CD4-positive, alpha-beta T cell treated with Interleukin-15 for 1 hour (primary cell): ENCODE measurements at regions not wholly inside any gene's neighbourhood (a gene's known extent, or its start where the extent isn't known, plus 50 kb on each side); places are given as distances from the start of the nearest gene placed in this dataset.
"Not testable (repeated sequence)": the region's sequence is repeated elsewhere in the genome, so short reads cannot be mapped to it uniquely, and the experiment has no call there.

Source experiments
- DNase-seq: peaks from one replicate; pipeline ENCODE4 v3.0.0-alpha.2; 2020

DNA sequence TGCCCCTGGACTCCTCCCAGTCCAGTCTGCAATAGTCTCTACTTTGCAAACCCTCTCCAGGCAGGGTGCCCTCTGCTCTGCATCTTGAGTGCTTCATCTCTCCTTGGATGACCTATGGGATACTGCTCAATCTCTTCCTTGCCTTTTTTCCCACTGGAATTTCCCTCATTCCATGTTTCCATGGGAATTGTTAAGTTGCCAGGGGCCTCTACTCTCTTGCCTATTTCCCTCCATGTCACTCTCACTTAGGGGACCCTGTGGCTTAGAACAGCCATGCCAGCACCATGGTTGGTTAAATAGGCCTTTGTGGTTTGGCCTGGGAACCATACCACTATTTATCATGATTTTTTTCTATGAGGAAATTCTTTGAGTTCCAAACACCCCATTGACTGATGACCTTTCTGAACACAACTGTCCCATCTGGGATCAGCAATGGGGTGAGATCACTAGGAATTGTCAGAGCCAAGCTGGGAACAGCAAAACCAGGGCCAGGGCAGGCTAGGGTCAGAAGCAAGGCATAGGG is 91.4 kb upstream of the RBMS1 start:
- DNase-seq = no peak

DNA sequence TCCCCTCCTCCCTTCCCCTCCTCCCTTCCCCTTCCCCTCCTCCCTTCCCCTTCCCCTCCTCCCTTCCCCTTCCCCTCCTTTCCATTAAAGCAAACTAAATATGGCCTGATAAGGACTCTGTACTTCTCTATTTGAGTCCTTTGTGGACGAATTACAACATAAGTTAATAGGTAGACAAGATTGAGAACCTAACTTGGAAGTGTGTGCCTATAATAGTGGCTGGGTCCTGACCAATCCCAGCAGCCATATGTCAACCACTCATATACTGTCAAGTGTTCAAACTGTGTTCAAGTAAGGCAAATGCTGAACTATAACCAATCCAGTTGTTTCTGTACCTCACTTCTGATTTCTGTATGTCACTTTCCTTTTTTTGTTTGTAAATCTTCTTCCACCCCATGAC is 97.1 kb upstream of the RBMS1 start:
- DNase-seq = no peak

DNA sequence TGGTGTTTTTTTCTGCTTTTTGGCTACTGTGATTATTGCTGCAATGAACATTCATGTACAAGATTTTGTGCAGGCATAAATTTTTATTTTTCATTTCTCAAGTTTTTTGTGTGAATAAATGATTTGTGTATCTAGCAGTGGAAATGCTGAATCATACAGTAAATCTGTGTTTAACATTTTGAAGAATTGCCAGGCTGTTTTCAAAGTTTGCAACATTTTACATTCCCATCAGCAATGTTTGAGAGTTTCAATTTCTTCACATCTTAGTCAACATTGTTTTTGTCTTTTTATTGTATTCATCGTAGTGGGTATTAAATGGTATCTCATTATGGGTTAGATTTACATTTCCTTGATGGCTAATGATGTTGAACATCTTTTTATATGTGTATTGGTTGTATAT is 98.8 kb upstream of the RBMS1 start:
- no peak for DNase-seq

DNA sequence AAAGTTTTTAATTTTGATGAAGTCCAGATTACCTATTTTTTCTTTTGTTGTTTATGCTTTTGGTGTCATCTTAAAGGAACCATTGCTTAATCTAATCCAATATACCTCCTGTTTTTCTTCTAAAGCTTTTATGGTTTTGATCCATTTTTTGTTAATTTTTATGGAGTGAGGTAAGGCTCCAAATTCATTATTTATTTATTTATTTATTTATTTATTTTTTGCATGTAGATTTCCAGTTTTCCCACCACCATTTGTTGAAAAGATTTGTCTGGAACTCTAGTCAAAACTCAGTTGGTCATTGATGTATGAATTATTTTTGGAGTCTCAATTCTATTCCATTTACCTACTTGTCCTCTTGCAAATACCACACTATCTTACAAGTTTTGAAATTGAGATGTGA is 99.4 kb upstream of the RBMS1 start:
- DNase-seq = no peak

DNA sequence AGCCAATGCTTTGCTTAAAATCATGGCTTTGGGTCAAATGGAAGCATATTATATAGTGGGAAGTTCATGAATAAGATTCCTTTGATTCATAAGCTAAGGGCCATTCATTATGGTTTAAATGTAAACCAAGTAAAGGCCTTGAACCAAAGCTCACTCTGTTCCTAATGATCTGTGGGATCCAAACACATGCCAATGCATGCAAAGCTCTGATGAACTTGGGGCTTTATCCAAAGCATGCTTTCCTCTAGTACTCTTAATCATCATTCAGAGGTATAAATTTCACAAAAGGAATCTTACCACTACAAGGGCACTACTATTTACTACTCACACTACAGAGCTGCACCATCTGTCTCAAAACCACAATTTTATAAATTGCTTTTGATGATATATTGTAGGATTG is 102.8 kb upstream of the RBMS1 start:
- no peak for DNase-seq

DNA sequence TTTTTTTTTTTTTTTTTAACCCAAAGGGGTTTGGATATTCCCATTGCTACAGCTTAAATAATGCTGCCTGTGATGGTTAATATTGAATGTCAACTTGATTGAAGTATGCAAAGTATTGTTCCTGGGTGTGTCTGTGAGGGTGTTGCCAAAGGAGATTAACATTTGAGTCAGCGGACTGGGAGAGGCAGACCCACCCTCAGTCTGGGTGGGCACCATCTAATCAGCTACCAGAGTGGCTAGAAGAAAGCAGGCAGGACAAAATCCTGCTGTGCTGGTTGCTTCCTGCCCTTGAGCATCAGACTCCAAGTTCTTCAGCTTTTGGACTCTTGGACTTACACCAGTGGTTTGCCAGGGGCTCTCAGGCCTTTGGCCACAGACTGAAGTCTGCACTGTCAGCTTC is 106.8 kb upstream of the RBMS1 start:
- not testable (repeated sequence) for DNase-seq

DNA sequence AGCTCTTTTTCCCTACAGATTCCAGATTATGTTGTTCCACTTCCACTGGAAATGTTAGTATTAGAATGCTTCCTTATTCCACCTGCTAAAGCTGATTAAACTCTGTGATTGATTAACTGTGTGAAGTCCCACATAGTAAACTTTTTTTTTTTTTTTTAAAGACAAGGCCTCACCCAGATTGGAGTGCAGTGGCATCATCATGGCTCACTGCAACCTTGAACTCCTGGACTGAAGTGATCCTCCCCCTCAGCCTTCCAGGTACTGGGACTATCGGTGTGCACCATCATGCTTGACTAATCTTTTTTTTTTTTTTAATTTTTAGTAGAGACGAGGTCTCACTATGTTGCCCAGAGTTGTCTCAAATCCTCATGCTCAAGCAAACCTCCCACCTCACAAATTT is 108.5 kb upstream of the RBMS1 start:
- DNase-seq = no peak

DNA sequence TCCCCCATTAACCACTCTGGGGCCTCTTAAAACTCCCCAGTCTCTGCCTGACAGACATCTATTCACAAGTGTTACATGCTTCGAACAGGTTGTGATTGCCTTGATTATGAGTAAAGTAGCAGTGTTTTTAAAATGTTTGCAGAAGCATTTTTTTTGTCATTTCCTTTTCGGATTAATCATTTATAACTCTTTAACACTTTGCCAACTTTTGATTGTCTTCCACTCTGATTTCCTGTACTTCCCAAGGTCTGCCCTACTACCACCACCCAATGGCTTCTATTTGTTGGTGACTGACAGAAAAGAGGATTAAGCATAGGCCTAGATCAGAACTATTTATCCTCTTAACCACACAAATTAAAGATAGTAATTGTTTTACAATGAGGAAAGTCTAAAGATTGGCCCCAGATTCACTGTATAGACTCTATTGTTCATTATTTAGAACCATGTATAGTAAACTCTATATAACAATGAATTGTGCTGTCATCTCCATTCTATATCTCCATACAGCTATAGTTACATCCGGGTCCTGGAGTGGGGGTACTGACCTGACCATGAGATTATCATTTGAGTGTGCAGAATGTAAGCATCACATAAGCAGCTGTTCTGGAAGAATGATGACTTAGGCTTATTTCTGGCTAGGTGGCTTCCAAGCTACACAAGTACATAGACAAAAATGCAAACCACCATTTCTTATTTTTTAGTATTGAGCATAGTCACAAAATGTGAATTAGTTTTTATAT is 110.3 kb upstream of the RBMS1 start:
- no peak for DNase-seq

DNA sequence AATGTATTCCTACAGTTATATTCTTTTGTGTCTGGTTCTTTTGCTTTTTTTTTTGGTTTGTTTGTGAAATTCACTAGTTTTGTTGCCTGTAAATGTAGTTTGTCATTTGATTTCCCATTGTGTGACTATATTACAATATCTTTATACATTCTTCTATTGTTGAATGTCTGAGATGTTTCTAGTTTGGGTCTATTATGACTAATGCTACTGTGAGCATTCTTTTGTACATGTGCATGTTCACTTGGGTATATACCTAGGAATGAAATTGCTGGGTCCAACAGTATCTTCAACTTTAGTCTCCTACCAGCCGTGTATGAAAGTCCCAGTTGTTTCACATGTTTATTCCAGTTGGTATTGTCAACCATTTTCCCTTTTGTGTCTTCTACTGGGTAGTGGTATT is 112.7 kb upstream of the RBMS1 start:
- no peak for DNase-seq

DNA sequence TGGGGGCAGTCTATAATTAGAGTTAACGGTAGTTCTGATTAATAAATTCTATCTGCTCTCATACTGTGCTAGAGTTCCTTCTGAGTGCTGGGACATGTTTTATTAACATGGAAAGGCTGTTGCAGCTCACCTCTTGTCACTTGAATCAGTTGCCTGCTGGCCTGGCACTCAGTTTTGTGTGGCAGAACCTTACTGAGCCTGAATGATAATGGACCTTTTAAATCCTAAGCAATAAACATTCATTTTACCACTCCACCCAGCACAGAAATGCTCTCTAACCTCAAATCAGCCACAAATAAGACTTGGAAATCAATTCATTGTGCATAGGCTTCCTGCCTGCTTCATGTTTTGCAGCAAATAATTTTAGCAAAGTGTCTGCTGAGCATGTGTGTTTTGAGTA is 115.0 kb upstream of the RBMS1 start:
- no peak for DNase-seq

DNA sequence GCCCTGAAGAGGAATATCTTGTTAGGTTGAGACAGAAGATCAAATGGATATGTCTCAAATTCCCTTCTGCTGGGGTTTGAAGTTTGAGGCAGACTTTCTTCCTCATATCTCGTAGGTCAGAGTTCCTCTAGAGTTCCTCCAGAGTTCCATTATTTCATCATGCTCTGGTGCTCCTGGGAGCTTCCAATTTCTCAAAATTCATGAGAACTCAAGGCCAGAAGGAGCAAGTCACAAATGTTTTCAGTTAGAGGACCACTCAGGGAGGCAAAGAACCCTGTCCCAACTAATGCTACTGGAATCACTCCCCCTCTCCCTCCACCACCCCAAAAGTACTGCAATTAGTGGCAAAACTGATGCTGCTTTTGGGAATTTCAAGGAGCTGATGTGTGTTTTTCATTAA is 115.7 kb upstream of the RBMS1 start:
- no peak for DNase-seq

DNA sequence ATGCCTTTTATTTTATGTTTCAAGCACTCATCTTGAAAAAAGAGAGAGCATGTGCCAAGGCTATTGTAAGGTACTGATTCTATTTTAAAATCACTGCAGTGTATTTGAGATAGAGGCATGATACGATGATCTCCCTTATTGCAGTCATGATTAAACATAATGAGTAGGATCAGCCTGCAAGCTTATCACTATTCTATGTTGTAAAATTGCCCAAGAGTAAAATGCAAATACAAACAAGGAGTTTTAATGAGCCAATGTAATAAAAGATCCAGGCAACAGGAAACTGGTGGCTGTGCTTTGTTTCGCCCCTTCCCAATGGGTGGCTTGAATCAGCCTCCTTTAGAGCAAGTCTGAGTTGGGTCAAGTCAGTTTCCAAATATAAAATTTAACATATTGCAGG is 116.4 kb upstream of the RBMS1 start:
- DNase-seq = no peak

DNA sequence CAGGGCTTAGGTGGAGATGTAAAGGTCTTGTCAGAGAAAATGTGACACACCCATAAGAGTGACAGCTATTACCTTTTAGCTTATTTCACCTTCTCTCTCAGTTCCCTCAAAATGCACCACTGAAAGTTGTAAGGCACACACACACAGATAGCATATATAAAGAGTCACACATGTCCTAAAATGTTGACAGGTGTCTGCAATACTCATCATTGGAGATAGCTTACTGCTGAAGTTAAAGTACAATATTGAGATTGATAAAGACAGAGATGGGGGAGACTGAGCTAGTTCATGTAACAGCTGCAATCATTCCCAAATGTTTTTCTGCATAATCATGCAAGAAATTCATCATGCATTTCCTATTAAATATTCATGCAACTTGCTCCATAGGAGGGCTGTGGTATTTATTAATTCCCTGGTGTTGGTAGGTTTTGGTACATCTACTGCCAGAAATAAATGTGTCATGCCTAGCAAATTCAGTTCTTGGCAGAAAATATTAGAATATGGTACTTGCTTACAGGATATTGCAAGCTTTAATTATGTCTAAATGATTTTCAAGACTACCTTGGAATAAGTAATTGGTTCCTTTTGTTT is 118.8 kb upstream of the RBMS1 start:
- no peak for DNase-seq

DNA sequence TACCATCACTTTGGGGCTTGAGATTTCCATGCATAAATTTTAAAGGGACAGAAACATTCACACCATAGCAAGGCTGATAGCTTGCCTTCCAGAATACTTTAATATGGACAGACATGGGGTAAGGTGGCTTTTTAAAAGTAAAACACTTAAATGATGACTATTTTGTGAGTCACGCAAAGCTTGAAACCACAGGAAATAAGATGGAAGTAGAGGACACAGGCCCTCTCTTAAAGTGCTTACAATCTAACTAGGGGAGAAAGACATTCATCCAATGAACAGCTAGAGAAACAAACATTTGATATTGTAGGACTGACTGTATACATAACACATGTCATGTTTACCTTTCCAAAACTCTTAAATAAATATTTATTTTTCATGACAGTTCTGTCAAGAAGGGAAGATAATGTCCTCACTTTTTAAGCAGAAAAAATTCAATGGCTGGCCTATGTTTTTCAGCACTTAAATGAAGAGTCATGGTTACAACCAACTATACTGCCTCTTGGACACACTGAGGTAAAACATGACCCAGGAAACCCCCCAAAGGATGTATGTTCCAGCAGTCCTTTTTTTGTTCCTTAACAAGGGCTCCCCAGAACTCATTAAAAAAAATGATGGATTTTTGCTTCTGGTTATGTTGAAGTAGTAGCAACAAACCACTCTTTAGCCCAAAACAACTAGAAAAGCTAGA is 120.0 kb upstream of the RBMS1 start:
- no peak for DNase-seq

DNA sequence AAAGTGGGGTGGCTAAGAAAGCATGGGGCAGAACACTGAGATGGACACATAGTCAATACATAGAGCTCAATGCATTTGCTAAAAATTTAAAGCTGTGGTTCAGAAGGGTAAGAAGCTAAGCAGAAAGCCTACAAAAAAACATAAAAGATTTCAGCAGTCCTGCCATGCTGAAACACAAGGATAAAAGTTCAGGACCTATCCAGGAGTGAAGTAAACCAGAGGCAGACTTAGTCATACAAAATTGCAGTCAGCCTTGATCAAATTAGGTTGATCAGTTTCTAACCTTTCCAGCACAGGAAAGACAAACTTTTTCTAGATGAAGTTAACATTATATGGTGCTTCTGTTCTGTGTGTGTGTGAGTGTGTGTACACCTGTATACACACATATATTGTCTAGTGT is 120.8 kb upstream of the RBMS1 start:
- no peak for DNase-seq

DNA sequence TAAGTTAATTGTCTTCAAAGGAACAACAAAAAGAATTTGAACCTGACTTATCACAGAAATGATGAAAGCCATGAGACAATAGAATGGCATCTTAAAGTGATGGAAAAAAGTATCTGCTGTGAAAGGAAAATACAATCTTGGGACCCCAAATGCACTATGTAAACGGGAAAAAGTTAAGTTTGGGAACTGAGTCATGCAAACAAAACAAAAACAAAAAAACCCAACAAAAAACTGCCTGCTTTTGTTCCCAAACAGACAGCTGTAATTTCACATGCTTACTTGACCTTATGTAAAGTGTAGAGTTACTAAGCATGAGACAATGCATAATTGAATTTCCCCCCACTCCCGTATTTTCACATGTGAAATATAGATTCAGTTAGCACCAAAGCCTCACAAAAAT is 122.1 kb upstream of the RBMS1 start:
- no peak for DNase-seq

DNA sequence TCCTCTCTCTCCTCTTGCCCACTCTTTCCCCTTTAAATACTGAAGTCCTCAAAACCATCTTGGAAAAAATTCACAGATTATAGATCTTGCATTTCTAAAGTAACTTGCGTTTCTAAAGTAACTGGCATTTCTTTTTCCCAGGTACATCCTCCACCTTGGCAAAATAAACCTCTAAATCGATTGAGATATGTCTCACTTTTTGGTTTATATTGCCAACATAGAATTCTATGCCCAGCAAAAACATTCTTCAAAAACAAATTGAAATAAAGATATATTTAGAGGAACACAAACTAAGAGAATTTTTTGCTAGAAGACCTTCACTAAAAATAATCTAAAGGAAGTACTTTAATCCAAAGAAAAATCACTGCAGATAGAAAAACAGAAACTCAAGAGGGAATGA is 122.5 kb upstream of the RBMS1 start:
- DNase-seq = no peak

DNA sequence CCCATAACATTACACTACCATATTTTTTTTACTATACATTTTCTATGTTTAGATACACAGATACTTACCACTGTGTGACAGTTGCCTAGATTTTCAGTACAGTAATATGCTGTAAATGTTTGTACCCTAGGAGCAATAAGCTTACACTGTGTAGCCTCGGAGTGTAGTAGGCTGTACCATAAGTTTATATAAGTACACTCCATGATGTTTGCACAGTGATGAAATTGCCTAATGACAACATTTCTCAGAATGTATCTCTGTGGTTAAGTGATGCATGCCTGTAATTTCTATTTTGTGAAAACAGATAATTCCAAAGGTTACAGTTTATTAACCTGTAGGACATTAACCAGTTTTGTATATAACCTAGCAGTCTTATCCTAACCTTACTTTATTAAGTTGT is 128.1 kb upstream of the RBMS1 start:
- DNase-seq = no peak

DNA sequence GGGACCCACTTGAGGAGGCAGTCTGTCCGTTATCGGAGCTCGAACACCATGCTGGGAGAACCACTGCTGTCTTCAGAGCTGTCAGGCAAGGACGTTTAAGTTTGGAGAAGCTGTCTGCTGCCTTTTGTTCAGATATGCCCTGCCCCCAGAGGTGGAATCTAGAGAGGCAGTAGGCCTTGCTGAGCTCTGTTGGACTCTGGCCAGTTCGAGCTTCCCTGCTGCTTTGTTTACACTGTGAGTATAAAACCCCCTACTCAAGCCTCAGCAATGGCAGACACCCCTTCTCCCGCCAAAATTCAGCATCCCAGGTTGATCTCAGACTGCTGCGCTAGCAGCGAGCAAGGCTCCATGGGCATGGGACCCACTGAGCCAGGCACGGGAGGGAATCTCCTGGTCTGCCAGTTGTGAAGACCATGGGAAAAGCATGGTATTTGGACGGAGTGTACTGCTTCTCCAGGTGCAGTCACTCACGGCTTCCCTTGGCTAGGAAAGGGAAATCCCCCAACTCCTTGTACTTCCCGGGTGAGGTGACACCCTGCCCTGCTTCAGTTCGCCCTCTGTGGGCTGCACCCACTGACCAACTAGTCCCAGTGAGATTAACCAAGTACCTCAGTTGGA is 134.5 kb upstream of the RBMS1 start:
- not testable (repeated sequence) for DNase-seq

DNA sequence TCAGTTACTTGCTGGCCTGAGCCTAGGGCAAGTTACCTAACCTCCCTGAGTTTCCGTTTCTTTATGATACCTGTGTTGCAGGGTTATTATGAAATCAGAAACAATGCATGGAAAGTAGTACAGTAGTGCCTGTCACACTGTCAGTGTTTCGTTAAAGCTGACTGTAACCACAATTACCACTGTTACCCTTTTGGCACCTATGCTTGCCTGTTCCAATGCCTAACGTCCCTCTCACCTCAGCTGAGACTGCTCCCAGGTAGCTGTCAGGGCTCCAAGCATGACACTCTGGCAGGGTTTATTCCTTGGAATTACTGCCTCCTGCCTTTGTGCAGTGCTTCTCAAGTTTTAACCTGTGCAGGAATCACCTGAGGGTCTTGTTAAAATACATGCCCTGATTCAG is 135.2 kb upstream of the RBMS1 start:
- DNase-seq = no peak

DNA sequence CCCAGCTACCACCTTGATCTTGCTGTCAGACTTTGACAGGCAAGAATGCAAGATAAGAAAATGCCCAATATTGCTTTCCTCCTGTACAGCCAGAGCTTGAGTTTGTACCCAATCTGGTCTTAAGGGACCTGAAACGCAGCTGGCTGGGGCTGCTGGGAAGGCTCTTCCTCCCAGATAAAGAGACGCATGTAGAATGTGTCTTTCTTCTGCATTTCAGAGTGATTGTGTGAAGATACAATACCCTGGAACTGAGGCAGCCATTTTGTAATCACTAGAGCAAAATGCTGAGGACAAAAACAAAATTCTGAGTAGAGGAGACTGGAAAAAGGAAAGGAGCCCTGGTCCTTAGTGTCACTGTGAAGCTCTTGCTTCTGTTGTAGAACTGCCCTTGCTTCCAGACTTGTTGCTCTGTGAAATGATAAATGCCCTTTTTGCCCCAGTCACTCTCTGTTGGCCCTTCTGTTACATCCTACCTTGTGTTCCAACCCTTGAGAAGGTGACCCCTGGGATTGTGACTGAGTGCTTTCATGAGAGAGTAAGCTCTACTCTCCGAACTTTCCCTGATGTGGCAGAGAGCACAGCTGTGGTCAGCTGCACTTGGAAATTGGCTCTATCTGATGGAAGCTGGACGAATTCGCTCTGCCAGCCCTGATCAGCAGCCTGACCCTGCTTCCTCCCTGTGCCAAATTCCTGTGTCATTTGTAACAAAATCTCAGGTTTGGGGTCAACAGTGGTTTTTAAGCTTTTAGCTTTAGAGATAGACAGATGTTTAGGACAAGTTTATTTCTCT is 137.4 kb upstream of the RBMS1 start:
- DNase-seq = no peak

DNA sequence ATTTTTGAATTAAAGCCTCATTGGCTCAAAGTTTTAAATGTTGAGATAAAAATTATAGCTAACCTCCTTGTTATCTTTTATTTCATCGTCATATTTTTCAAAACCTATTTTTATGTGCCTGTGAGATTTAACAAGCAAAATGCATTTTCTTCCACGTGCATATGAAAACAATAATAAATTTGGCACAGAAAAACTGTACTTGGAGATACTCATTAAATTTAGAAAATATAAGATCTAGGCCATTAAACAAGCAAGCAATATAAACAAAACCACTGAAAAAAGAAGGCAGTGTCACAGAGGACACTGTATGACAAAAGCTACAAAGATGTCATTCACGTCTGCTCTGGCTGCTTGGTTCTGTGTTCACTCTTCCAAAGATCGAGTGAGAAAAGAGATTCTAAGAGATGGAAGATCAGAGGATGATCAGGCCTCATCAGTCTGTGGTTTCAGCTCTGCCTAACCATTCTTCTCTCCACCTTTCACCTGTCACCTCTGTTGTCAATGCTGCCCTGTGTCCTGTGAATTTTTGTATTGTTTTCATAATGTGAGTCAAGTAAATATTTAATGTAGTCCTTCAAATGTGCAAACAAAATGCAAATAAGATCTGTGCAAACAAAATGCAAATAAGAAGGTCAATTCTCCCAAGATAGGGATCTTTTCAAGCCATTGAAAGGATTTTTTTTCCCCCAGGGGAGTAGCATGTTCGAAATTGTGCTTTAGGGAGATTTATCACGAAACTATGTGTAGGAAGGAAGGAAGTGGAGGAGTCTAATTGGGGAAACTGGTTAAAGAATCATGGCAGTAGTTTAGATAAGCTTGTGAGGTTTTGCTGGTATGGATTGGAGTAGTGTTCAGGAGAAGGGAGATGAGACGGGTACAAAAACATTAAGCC is 138.7 kb upstream of the RBMS1 start:
- no peak for DNase-seq
